OCI-LY3 (cell line): ENCODE measurements at regions not wholly inside any gene's neighbourhood (a gene's known extent, or its start where the extent isn't known, plus 50 kb on each side); places are given as distances from the start of the nearest gene placed in this dataset.
"Not testable (repeated sequence)": the region's sequence is repeated elsewhere in the genome, so short reads cannot be mapped to it uniquely, and the experiment has no call there.

Experiments used
- EZH2phosphoT487 ChIP-seq: fragments of 200-600 bp; shearing (Covaris generic); IDR thresholded peaks from 2 replicates; pipeline ENCODE4 v1.6.1; 2018; ENCODE audit warnings: antibody characterized with exemption, mixed run types, low read depth
- TF ChIP-seq, protein P1 (sequence below): fragments of 200-600, 300-600 bp; sonication (generic); IDR thresholded peaks from 2 replicates; pipeline ENCODE4 v1.5.1; 2014; ENCODE audit warnings: antibody characterized with exemption, low read length, low read depth

DNA sequence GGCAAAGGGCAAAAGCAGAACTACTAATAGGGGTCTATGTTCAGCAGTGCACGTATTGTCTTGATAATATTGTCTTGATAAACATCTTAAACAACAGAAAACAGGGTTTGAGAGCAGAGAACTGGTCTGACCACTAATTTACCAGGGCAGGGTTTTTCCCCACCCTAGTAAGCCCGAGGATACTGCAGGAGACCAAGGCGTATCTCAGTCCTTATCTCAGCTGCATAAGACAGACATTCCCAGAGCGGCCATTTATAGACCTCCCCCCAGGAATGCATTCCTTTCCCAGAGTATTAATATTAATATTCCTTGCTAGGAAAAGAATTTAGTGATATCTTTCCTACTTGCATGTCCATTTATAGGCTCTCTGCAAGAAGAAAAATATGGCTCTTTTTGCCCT is 222.5 kb upstream of the GRIK2 start:
- TF ChIP-seq, protein P1, sequence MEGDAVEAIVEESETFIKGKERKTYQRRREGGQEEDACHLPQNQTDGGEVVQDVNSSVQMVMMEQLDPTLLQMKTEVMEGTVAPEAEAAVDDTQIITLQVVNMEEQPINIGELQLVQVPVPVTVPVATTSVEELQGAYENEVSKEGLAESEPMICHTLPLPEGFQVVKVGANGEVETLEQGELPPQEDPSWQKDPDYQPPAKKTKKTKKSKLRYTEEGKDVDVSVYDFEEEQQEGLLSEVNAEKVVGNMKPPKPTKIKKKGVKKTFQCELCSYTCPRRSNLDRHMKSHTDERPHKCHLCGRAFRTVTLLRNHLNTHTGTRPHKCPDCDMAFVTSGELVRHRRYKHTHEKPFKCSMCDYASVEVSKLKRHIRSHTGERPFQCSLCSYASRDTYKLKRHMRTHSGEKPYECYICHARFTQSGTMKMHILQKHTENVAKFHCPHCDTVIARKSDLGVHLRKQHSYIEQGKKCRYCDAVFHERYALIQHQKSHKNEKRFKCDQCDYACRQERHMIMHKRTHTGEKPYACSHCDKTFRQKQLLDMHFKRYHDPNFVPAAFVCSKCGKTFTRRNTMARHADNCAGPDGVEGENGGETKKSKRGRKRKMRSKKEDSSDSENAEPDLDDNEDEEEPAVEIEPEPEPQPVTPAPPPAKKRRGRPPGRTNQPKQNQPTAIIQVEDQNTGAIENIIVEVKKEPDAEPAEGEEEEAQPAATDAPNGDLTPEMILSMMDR: not testable (repeated sequence)
- TF ChIP-seq EZH2phosphoT487: not testable (repeated sequence)
